DMS114 treated with DMSO at 0.1 percent for 48 hours (cell line): ENCODE measurements at regions not wholly inside any gene's neighbourhood (a gene's known extent, or its start where the extent isn't known, plus 50 kb on each side); places are given as distances from the start of the nearest gene placed in this dataset.

Source experiments
- DNase-seq: peaks from one replicate; lab custom pipeline; 2025; ENCODE audit not compliant: unreplicated experiment; lab: John Stamatoyannopoulos, UW

DNA sequence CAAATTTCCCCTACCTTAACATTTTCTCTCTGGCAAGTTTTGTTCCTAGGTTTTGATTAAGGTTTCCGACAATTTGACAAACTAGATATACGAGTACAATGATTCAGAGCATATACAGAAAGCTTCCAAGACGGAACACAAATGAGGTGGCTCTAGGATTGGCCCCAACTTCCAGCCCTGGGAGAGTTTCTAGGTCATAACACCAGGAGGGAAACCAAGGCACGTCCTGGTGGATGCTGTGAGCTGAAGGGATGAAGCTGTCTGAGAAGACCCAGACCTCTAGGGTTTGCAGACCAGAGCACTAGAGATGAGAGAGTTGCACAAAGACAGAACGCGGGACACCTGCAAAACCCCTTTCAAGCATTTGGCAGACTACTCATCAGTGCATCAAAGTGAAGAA is 51.5 kb upstream of the CAND1 start:
- no peak for DNase-seq
